GM12874 (cell line): ENCODE measurements at regions not wholly inside any gene's neighbourhood (a gene's known extent, or its start where the extent isn't known, plus 50 kb on each side); places are given as distances from the start of the nearest gene placed in this dataset.

Source experiments
- TF ChIP-seq, protein P1 (sequence below): IDR thresholded peaks from 2 replicates; pipeline ENCODE4 v1.5.1; 2011; ENCODE audit warnings: low read depth, mild to moderate bottlenecking, control low read depth, low read length, moderate library complexity; ENCODE audit not compliant: insufficient read depth

DNA sequence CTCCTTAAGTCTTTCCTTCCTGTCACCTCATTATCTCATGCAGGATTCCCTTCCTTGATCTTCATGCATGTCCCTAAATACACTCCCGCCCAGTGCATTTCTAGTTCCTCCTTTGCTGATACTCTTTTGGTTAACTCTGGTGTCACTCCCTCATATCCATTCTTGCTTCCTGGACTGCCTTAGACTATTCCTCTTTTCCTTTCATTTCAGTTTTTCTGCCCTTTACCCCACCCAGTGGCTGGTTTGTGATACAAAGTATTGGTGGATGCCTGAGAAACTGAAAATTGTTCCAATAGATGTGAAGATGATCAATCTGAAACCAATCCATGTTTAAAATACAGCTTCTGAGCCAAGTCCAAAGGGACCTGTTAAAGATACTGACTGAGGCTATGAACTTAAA is 553.8 kb upstream of the CAMK1G start:
- TF ChIP-seq, protein P1, sequence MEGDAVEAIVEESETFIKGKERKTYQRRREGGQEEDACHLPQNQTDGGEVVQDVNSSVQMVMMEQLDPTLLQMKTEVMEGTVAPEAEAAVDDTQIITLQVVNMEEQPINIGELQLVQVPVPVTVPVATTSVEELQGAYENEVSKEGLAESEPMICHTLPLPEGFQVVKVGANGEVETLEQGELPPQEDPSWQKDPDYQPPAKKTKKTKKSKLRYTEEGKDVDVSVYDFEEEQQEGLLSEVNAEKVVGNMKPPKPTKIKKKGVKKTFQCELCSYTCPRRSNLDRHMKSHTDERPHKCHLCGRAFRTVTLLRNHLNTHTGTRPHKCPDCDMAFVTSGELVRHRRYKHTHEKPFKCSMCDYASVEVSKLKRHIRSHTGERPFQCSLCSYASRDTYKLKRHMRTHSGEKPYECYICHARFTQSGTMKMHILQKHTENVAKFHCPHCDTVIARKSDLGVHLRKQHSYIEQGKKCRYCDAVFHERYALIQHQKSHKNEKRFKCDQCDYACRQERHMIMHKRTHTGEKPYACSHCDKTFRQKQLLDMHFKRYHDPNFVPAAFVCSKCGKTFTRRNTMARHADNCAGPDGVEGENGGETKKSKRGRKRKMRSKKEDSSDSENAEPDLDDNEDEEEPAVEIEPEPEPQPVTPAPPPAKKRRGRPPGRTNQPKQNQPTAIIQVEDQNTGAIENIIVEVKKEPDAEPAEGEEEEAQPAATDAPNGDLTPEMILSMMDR, result no peak

DNA sequence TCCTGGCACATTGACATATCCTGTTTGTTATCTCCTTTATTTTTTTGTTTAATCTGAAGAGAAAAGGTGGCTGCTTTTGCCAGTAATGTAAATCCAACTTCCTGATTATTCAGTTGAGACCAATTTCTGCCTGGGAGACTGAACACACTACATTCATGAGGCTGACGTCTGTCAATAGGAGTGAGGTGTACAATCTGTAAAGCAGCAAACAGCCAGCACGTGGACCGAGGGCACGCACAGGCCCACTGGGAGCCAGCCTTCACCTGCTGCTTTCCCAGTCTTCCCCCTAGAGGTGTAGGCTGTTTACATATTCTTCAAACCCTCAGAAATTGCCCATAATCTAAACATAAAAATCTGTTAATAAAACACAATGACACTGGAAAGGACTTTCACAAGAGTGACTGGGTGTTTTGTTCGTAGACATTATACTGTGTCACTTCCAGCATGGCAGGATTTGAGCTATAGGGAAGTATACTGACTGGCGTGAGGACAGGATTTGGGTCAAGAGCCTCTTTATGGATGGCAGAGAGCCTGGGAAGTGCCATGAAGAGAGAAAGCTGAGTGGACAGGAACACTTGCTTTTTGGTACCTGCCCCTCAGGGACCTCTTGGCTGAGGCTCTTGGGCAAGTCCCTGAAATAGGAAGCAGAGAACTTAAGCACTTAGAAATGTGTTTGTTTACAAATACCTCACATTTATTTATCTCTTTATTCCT is 552.9 kb upstream of the CAMK1G start:
- TF ChIP-seq, protein P1, result no peak

DNA sequence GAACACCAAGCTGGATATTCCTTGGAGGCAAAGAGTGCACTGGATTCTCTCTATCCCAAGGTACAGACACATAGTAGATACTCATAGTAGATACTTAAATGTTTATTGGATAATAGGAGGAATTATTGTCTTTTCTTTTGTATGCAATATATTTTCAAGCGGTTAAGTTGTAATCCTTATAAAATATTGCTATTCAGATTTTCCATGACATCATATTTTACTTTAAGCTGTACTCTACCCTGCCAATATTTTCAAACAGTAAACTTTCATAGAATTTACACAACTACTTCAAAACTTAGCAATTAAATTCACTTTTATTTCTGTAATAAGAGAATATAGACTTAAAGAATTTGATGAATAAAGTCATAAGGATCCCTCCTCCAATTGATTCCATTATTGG is 546.5 kb upstream of the CAMK1G start:
- TF ChIP-seq, protein P1, result no peak

DNA sequence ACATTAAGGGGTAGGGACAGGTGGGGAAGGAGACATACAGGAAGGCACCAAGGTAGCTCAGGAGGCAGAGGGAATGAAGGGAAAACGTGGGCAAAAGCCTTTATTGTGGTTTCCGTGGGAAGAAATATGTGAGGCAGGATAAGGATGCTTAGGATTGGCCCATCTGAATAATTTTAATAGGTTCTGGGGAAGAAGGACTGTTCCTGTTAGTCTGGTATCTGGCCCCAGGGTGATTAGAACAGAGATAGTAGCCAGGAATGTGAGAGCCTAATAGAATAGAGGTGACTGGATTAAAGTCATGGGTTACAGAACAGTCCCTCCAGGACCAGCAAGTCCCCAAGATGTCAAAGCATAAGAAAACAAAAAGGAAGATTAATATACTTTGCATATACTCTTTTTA is 545.2 kb upstream of the CAMK1G start:
- TF ChIP-seq, protein P1, result no peak

DNA sequence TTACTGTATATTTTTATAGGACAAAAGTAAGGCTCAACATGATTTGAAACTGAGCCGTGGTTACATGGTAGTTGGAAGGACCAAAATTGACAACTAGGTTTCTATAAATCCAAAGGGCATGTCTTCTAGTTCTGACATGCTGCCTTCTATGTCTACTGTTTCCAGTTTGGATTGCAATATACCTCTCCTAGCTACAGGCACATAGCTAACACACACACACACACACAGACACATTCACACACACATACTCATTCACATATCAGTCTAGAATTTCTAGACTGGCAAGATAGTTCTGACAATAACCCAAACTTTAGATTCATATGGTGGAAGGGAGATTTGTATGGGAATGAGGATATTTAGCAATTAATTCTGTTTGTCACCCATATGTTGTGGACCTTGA is 544.8 kb upstream of the CAMK1G start:
- TF ChIP-seq, protein P1, result no peak

DNA sequence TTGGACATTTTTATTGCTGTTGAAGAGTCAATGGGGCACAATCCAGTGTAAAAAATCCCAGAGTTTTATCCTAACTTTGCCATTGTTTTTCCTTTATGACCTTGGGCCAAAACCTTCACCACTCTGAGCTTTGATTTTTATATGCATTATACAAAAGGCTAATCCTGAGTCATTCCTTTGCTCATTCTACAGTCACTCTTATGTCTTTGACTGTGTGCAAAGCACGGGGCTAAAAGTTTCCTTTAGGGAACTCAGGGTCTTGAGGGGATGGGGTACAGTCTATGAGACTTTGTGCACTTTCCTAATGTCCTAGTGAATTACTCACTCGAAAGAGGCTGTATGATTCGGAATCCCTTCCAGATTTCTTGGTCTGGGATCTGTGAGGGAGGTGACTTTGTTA is 543.2 kb upstream of the CAMK1G start:
- TF ChIP-seq, protein P1, result no peak

DNA sequence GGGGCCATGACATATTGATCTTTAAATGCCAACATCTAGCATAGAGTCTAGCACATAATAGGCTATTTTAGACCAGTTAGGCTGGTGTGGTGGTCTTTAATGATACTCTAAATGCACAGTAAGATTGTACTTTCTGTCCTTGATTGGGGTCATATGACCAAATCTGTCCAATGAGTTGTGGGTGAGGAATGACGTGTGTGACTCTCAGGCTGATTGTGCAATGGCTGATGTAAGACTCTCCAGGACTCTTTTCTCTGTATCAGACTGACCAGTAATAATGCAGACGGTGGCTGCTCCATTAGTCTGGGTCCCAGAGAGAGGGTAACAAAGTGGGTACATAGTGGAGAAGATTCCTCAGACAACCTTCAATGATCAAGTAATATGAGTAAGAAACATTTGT is 541.6 kb upstream of the CAMK1G start:
- TF ChIP-seq, protein P1, result no peak

DNA sequence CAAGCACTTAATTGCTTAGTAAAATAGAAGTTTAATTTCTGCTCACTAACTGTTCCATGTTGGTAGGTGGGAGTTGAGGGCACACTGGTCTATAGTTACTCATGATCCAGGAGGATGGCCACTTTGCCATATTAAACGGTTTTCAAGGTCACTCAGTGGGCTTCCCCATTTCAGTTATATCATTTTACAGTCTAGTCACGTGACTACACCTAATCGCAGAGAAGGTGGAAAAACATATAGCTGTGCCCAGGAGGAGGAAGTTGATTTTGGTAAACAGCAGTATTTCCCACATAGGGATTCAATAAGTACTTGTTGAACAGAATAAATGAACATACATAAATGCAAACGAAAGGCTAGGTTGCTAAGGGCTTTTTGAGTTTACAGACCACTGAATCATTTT is 541.1 kb upstream of the CAMK1G start:
- TF ChIP-seq, protein P1, result no peak
